GM12878 (cell line): ENCODE measurements at regions not wholly inside any gene's neighbourhood (a gene's known extent, or its start where the extent isn't known, plus 50 kb on each side); places are given as distances from the start of the nearest gene placed in this dataset.

Source experiments
- ATAC-seq: fragments of 200-7000 bp; cut with Tn5 transposase; 3 replicates; pipeline ENCODE4 v1.9.1; 2020; ENCODE audit warnings: mild to moderate bottlenecking, moderate library complexity
- BruUV-seq: library from RNA; stranded (reverse); fragments of 400-500 nt; replicated peaks from 2 replicates; lab custom pipeline; 2021; lab: Mats Ljungman, UMichigan
- CTCF ChIA-PET: fragments of 300-600 bp; sonication (Branson Sonifier 250); formaldehyde crosslinking; extraction: SDS; loops from one replicate; lab custom pipeline; 2021; ENCODE audit warnings: inconsistent platforms; lab: Yijun Ruan, JAX
- POLR2A ChIA-PET: fragments of 350-600 bp; formaldehyde crosslinking; extraction: SDS; loops from one replicate; lab custom pipeline; 2021; ENCODE audit warnings: inconsistent platforms; lab: Charles Lee
- RAD21 ChIA-PET: fragments of 300-600 bp; sonication (Branson Sonifier 250); formaldehyde crosslinking; loops from one replicate; lab custom pipeline; 2023; ENCODE audit warnings: antibody characterized with exemption; ENCODE audit not compliant: unreplicated experiment; lab: Charles Lee
- SMC1A ChIA-PET: fragments of 300-600 bp; sonication (Branson Sonifier 250); formaldehyde crosslinking; loops from one replicate; lab custom pipeline; 2023; ENCODE audit not compliant: unreplicated experiment, uncharacterized antibody; lab: Charles Lee
- DNase-seq: peaks from one replicate; pipeline ENCODE4 v3.0.0-alpha.2; 2011; ENCODE audit warnings: low read depth, low spot score
- FAIRE-seq: peaks from 3 replicates; lab custom pipeline; 2011; peaks lifted over from hg19 to GRCh38; lab: Jason Lieb, UNC
- H2AFZ ChIP-seq: 2 replicates; pipeline ENCODE4 v1.6.0; 2011; ENCODE audit warnings: low read depth, low read length, control low read depth; ENCODE audit not compliant: control insufficient read depth
- H3K27ac ChIP-seq: 2 replicates; pipeline ENCODE4 v1.5.1; 2011; ENCODE audit warnings: control low read depth; ENCODE audit not compliant: control insufficient read depth, insufficient read depth
- H3K27me3 ChIP-seq, 2 experiments: replicated peaks in 1 of 2; 2 replicates each; pipeline versions ENCODE4 v1.6.0 to v1.6.1; 2011; ENCODE audit warnings: low read length in 1 of 2; ENCODE audit not compliant: control insufficient read depth in 2 of 2, insufficient read depth in 2 of 2
- H3K36me3 ChIP-seq, 2 experiments: 2 replicates each; pipeline ENCODE4 v1.5.1; 2011; ENCODE audit warnings: low read length in 1 of 2; ENCODE audit not compliant: control insufficient read depth in 2 of 2, insufficient read depth in 2 of 2
- H3K4me1 ChIP-seq: 2 replicates; pipeline ENCODE4 v1.6.1; 2011; ENCODE audit warnings: mild to moderate bottlenecking, low read length, moderate library complexity, mixed read lengths; ENCODE audit not compliant: control insufficient read depth, insufficient read depth
- H3K4me2 ChIP-seq: 2 replicates; pipeline ENCODE4 v1.6.0; 2011; ENCODE audit warnings: control low read depth; ENCODE audit not compliant: control insufficient read depth, insufficient read depth
- H3K4me3 ChIP-seq: fragments of 200-600 bp; sonication (generic); 2 replicates; pipeline ENCODE4 v1.5.1; 2016
- H3K79me2 ChIP-seq: 2 replicates; pipeline ENCODE4 v1.6.0; 2011; ENCODE audit warnings: low read length; ENCODE audit not compliant: control insufficient read depth, insufficient read depth
- H3K9ac ChIP-seq: 2 replicates; pipeline ENCODE4 v1.8.0; 2011; ENCODE audit warnings: low read length, control low read depth, mixed read lengths; ENCODE audit not compliant: control insufficient read depth, insufficient read depth
- H3K9me3 ChIP-seq: replicated peaks from 3 replicates; pipeline ENCODE4 v1.5.1; 2011; ENCODE audit warnings: mild to moderate bottlenecking, low read length; ENCODE audit not compliant: control insufficient read depth, insufficient read depth
- H4K20me1 ChIP-seq: 2 replicates; pipeline ENCODE4 v1.6.0; 2011; ENCODE audit not compliant: control insufficient read depth, insufficient read depth
- CEBPB ChIP-seq, 2 experiments: fragments of 150-350 bp in 1 of 2; IDR thresholded peaks; 2 replicates each; pipeline ENCODE4 v1.6.1; 2012 to 2014; ENCODE audit warnings: low read depth in 2 of 2, low read length in 2 of 2, borderline replicate concordance in 1 of 2, inconsistent platforms in 1 of 2
- EGR1 ChIP-seq, 2 experiments: IDR thresholded peaks; 1 replicate in 1 of 2; 2 replicates in 1 of 2; pipeline ENCODE4 v1.6.1; 2011 to 2012; ENCODE audit warnings: low read depth in 2 of 2, low read length in 2 of 2, borderline replicate concordance in 1 of 2, mild to moderate bottlenecking in 1 of 2, moderate library complexity in 1 of 2
- FOXK2 ChIP-seq: fragments of 450-650 bp; IDR thresholded peaks from 2 replicates; pipeline ENCODE4 v1.6.1; 2017; ENCODE audit warnings: mild to moderate bottlenecking, moderate library complexity
- FOXM1 ChIP-seq: IDR thresholded peaks from 2 replicates; pipeline ENCODE4 v1.6.1; 2012; ENCODE audit warnings: low read depth, mild to moderate bottlenecking, inconsistent platforms, low read length, moderate library complexity
- NR2C1 ChIP-seq: fragments of 450-650 bp; IDR thresholded peaks from 2 replicates; pipeline ENCODE4 v1.6.1; 2017; ENCODE audit warnings: antibody characterized with exemption, mild to moderate bottlenecking, moderate library complexity
- PAX8 ChIP-seq: fragments of 450-650 bp; IDR thresholded peaks from 2 replicates; pipeline ENCODE4 v1.6.1; 2017; ENCODE audit warnings: mild to moderate bottlenecking, moderate library complexity
- TBL1XR1 ChIP-seq: IDR thresholded peaks from 2 replicates; pipeline ENCODE4 v1.6.1; 2012; ENCODE audit warnings: low read depth, low read length, improper control_type of control experiment
- WGBS: methylation state at CpG from one replicate; pipeline ENCODE4 v1.1.6; 2016; ENCODE audit warnings: low lambda C conversion rate; ENCODE audit not compliant: insufficient replicate concordance, insufficient coverage; ENCODE audit errors: missing lambda C conversion rate; 5-methylcytosine and 5-hydroxymethylcytosine counted together
- in situ Hi-C: fragments of 300-500 bp; cut with MboI; formaldehyde crosslinking; loops from 9 replicates; pipeline ENCODE4 v1.14.3; 2018; ENCODE audit warnings: mixed read lengths
- intact Hi-C: fragments of 100-400 bp; cut with micrococcal nuclease; formaldehyde crosslinking; loops from one replicate; pipeline ENCODE4 v1.14.2; 2022; ENCODE audit not compliant: unreplicated experiment
- TF ChIP-seq, protein P1 (sequence below): IDR thresholded peaks from 2 replicates; pipeline ENCODE4 v1.6.1; 2011; ENCODE audit warnings: low read depth, mild to moderate bottlenecking, low read length, moderate library complexity, borderline replicate concordance; ENCODE audit errors: extremely low read depth
- TF ChIP-seq, protein P2 (sequence below): IDR thresholded peaks from 2 replicates; pipeline ENCODE4 v1.6.1; 2011; ENCODE audit warnings: borderline replicate concordance, low read depth, mild to moderate bottlenecking, moderate library complexity, mixed read lengths, low read length; ENCODE audit not compliant: insufficient read depth; ENCODE audit errors: extremely low read length
- TF ChIP-seq, protein P3 (sequence below): fragments of 150-350 bp; IDR thresholded peaks from 2 replicates; pipeline ENCODE4 v1.6.1; 2016; ENCODE audit warnings: low read depth, low read length

DNA sequence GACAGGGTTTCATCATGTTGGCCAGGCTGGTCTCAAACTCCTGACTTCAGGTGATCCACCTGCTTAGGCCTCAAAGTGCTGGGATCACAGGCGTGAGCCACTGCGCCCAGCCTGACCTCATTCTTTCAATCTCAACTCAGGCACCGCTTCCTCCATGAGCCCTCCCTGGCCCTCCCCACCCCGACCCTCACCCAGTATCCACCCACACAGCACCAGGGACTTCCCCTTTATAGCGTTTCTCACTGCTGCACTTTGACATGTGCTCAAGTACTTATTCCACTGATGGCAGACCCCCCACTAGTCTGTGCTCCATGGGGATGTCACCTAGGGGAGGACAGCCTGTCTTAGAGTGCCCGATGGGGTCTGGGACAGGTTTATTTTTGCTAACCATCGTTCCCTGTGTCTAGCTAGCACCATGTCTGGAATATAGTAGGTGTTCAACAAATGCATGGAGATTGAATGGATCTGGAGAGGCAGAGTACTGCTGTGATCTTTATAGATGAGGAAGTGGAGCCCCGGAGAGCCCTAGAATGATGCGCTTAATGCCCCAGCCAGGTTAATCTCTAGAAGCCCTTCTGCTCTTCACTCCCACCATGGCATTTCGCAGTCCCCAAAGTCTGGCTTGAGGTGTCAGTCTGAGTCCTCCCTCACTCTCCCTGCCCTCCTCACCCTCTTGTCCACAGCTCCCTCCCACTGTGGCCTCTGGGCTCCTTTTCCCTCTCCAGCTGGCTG, 258.8 kb downstream of the RPS24 start:
- Histone ChIP-seq H3K79me2 (no peaks in the 10 kb centered on the region), H3K4me2 (no peak overlapping the region), H3K27ac (no peak overlapping the region), H2AFZ (no peak overlapping the region), H3K9me3 (no peaks in the 10 kb centered on the region), H4K20me1 (no peaks in the 10 kb centered on the region), H3K9ac (no peak overlapping the region), H3K4me3 (no peak overlapping the region), H3K4me1 (no peaks in the 10 kb centered on the region), H3K27me3 (peaks cover 0 to 1% of the 10 kb centered on the region in 2 experiments; a peak in 1 of 4 replicates), H3K36me3 (no peaks in the 10 kb centered on the region)
- SMC1A ChIA-PET, result no interaction called here
- POLR2A ChIA-PET, result interaction anchor here (0.6 kb wide), 1 partner anchor 272 kb away, joined by 3 read pairs; no protein-coding TSS in a partner anchor
- WGBS, result 34% methylated on average over 9 of the region's 10 CpGs
- no peak for FAIRE-seq
- in situ Hi-C loops (no loop called here), intact Hi-C loops (no loop called here)
- no TSS peak for BruUV-seq
- no peak for DNase-seq
- RAD21 ChIA-PET, result no interaction called here
- CTCF ChIA-PET, result interaction anchor here (1.0 kb wide), 1 partner anchor 257 kb away, joined by 3 read pairs; no protein-coding TSS in a partner anchor
- TF ChIP-seq PAX8, result no peak
- TF ChIP-seq NR2C1, result no peak
- no peak for TF ChIP-seq CEBPB (IDR thresholded peaks at IDR 0.05; ENCODE audit: borderline replicate concordance in 1 of 2, low read depth in 2 of 2, low read length in 2 of 2)
- no peak for ATAC-seq

DNA sequence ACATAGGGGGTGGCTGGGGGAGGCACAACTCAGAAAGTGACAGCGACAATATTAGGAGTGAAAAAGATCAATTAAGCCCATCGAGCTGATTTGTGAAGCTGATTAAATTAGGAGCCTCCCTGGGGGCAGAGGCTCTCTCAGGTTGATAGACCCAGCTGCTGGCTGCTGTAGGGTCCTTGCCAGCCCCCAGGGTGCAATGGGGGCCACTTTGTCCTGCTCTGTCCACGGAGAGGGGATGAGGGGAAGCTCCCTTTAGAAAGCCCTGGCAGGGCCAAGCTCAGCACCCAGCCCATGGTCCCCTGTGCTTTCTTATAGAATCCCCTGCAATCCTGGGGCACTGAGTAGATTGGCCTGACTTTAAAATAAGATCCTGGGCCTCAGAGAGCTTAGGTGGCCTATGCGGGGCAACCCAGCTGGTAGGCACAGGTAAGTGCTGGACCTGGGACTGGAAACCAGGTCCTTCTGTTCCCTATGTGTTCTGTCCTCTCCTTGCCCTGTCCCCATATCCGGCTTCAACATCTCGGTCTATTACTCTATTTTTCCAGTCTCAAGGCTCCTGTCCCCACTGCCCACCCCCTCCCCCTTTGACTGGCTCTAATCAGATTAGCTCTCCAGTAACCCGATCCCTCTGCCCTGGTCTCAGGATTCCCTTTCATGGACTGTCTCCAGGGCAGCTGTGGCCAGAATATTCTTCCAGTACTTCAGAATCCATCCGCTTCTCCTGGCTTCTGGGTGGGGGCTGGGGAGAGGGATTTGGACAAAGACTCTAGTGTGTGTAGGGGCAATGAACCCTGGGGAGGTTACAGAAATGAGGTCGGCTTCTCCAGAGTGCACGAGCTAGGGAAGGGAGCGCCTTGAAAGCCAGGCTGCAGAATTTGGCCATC, 259.6 kb downstream of the RPS24 start:
- no peak overlapping the region for H2AFZ ChIP-seq
- H3K36me3 ChIP-seq, result no peaks in the 10 kb centered on the region
- DNase-seq, result no peak
- H3K4me1 ChIP-seq, result no peaks in the 10 kb centered on the region
- in situ Hi-C loops, result no loop called here
- no peak overlapping the region for H3K9ac ChIP-seq
- H3K4me3 ChIP-seq, result no peak overlapping the region
- ChIA-PET SMC1A (no interaction called here), POLR2A (no interaction called here), CTCF (no interaction called here), RAD21 (no interaction called here)
- H3K27ac ChIP-seq, result no peak overlapping the region
- H3K79me2 ChIP-seq, result no peaks in the 10 kb centered on the region
- no peak overlapping the region for H3K4me2 ChIP-seq
- WGBS, result 41% methylated on average over 11 of the region's 11 CpGs
- H3K27me3 ChIP-seq, result no peaks in the 10 kb centered on the region; a peak in 1 of 4 replicates
- intact Hi-C loops, result no loop called here
- no peaks in the 10 kb centered on the region for H4K20me1 ChIP-seq
- ATAC-seq, result no peak
- H3K9me3 ChIP-seq, result no peaks in the 10 kb centered on the region
- BruUV-seq, result no TSS peak
- FAIRE-seq, result no peak
- TF ChIP-seq, protein P1, sequence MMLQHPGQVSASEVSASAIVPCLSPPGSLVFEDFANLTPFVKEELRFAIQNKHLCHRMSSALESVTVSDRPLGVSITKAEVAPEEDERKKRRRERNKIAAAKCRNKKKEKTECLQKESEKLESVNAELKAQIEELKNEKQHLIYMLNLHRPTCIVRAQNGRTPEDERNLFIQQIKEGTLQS, result no peak
- TF ChIP-seq FOXM1 (no peak), EGR1 (IDR thresholded peaks at IDR 0.05; ENCODE audit: borderline replicate concordance in 1 of 2, low read depth in 2 of 2, low read length in 2 of 2) (no peak), TBL1XR1 (no peak), FOXK2 (no peak)
- TF ChIP-seq, protein P2, sequence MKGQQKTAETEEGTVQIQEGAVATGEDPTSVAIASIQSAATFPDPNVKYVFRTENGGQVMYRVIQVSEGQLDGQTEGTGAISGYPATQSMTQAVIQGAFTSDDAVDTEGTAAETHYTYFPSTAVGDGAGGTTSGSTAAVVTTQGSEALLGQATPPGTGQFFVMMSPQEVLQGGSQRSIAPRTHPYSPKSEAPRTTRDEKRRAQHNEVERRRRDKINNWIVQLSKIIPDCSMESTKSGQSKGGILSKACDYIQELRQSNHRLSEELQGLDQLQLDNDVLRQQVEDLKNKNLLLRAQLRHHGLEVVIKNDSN, result no peak
- TF ChIP-seq, protein P3, sequence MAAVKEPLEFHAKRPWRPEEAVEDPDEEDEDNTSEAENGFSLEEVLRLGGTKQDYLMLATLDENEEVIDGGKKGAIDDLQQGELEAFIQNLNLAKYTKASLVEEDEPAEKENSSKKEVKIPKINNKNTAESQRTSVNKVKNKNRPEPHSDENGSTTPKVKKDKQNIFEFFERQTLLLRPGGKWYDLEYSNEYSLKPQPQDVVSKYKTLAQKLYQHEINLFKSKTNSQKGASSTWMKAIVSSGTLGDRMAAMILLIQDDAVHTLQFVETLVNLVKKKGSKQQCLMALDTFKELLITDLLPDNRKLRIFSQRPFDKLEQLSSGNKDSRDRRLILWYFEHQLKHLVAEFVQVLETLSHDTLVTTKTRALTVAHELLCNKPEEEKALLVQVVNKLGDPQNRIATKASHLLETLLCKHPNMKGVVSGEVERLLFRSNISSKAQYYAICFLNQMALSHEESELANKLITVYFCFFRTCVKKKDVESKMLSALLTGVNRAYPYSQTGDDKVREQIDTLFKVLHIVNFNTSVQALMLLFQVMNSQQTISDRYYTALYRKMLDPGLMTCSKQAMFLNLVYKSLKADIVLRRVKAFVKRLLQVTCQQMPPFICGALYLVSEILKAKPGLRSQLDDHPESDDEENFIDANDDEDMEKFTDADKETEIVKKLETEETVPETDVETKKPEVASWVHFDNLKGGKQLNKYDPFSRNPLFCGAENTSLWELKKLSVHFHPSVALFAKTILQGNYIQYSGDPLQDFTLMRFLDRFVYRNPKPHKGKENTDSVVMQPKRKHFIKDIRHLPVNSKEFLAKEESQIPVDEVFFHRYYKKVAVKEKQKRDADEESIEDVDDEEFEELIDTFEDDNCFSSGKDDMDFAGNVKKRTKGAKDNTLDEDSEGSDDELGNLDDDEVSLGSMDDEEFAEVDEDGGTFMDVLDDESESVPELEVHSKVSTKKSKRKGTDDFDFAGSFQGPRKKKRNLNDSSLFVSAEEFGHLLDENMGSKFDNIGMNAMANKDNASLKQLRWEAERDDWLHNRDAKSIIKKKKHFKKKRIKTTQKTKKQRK, result no peak
